ENCODE measurements at regions not wholly inside any gene's neighbourhood (a gene's known extent, or its start where the extent isn't known, plus 50 kb on each side); places are given as distances from the start of the nearest gene placed in this dataset.

DNA sequence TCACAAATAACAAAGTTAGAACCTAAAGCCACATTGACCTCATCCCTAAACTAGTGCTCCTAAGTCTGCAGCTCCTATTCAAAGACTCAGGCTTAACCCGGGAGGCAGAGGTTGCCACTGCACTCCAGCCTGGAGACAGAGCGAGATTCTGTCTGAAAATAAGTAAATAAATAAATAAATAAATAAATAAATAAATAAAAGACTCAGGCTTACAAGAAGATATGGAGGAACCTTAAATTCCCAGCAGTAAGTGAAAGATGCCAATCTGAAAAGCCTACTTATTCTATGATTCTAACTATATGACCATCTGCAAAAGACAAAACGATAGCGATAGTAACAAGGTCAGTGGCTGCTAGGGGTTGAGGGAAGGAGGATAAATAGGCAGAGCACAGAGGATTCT lies 101.7 kb downstream of the DDX1 start:
- in situ Hi-C loops (cut with HindIII; ENCODE audit: low pct_unique_long_range_greater_than_20kb, low sequenced_read_pairs) (no loop called here), intact Hi-C loops (cut with micrococcal nuclease; ENCODE audit: unreplicated experiment) (no loop called here)
- no peak for TF ChIP-seq TCF7L2 (IDR thresholded peaks at IDR 0.05; ENCODE audit: low read depth, low read length)
- no peak overlapping the region for H3K27ac ChIP-seq (ENCODE audit: low read length)
- no TSS peak for BruUV-seq (replicated peaks)
- 0 out of 2 replicates have a peak, but pooled peaks cover 2% of the 10 kb centered on the region for H3K27me3 ChIP-seq (ENCODE audit: control insufficient read depth, insufficient read depth, low read length)
- ATAC-seq (no peak), DNase-seq (ENCODE audit: low read depth, low spot score) (no peak)
- ChIA-PET POLR2A (no interaction called here), CTCF (no interaction called here)
- H3K4me3 ChIP-seq (ENCODE audit: low read depth in 2 of 2, low read length in 2 of 2) = no peak overlapping the region
- no peaks in the 10 kb centered on the region for H3K36me3 ChIP-seq (ENCODE audit: control insufficient read depth, insufficient read depth, low read length)
- H3K9me3 ChIP-seq (ENCODE audit: control insufficient read depth, insufficient read depth, low read depth, low read length) = no peaks in the 10 kb centered on the region
- H3K4me1 ChIP-seq (ENCODE audit: control insufficient read depth, insufficient read depth, low read length) = no peaks in the 10 kb centered on the region

DNA sequence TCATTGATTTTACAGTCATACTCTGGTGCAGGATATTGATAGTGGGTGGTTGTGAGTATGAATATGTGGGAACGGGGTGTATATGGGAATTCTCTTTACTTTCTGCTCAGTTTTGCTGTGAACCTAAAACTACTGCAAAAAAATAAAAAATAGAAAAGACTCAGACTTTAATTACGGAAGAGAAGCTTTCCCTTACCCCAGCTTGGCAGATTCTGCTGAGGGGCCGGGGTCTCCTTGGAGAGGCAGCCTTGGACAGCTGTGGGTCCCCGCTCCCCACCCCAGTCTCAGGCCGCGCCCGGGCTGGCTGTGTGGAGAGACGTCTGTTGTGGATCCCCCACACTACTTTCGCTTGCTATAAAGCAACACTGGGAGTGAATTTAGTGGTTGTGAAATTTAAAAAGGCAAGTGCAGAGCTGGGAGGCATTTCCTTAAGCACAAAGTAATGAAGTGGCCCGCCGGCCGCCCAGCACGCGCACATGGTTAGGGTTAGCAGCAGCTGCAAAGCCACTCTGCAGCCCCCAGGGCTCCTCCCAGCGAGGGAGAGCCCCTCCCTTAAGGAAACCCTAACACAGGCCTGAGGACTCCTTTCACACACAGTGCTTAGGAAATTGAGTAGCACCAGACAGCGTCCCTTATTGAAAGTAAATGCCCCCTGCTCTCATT lies 102.4 kb downstream of the DDX1 start:
- H3K9me3 ChIP-seq (ENCODE audit: control insufficient read depth, insufficient read depth, low read depth, low read length) = no peaks in the 10 kb centered on the region
- intact Hi-C loops (cut with micrococcal nuclease; ENCODE audit: unreplicated experiment) = no loop called here
- no peak overlapping the region for H3K27ac ChIP-seq (ENCODE audit: low read length)
- DNase-seq (ENCODE audit: low read depth, low spot score) = no peak
- TF ChIP-seq, protein P1, sequence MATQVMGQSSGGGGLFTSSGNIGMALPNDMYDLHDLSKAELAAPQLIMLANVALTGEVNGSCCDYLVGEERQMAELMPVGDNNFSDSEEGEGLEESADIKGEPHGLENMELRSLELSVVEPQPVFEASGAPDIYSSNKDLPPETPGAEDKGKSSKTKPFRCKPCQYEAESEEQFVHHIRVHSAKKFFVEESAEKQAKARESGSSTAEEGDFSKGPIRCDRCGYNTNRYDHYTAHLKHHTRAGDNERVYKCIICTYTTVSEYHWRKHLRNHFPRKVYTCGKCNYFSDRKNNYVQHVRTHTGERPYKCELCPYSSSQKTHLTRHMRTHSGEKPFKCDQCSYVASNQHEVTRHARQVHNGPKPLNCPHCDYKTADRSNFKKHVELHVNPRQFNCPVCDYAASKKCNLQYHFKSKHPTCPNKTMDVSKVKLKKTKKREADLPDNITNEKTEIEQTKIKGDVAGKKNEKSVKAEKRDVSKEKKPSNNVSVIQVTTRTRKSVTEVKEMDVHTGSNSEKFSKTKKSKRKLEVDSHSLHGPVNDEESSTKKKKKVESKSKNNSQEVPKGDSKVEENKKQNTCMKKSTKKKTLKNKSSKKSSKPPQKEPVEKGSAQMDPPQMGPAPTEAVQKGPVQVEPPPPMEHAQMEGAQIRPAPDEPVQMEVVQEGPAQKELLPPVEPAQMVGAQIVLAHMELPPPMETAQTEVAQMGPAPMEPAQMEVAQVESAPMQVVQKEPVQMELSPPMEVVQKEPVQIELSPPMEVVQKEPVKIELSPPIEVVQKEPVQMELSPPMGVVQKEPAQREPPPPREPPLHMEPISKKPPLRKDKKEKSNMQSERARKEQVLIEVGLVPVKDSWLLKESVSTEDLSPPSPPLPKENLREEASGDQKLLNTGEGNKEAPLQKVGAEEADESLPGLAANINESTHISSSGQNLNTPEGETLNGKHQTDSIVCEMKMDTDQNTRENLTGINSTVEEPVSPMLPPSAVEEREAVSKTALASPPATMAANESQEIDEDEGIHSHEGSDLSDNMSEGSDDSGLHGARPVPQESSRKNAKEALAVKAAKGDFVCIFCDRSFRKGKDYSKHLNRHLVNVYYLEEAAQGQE (IDR thresholded peaks at IDR 0.05; ENCODE audit: insufficient read depth in 1 of 2, low read depth in 2 of 2, low read length in 1 of 2) = no peak
- TF ChIP-seq POLR2AphosphoS5 (IDR thresholded peaks at IDR 0.05; ENCODE audit: low read depth, low read length) (no peak), SIN3A (IDR thresholded peaks at IDR 0.05; ENCODE audit: borderline replicate concordance, insufficient read depth, low read depth, low read length) (no peak), TCF7L2 (IDR thresholded peaks at IDR 0.05; ENCODE audit: low read depth, low read length) (no peak)
- TF ChIP-seq, protein P2, sequence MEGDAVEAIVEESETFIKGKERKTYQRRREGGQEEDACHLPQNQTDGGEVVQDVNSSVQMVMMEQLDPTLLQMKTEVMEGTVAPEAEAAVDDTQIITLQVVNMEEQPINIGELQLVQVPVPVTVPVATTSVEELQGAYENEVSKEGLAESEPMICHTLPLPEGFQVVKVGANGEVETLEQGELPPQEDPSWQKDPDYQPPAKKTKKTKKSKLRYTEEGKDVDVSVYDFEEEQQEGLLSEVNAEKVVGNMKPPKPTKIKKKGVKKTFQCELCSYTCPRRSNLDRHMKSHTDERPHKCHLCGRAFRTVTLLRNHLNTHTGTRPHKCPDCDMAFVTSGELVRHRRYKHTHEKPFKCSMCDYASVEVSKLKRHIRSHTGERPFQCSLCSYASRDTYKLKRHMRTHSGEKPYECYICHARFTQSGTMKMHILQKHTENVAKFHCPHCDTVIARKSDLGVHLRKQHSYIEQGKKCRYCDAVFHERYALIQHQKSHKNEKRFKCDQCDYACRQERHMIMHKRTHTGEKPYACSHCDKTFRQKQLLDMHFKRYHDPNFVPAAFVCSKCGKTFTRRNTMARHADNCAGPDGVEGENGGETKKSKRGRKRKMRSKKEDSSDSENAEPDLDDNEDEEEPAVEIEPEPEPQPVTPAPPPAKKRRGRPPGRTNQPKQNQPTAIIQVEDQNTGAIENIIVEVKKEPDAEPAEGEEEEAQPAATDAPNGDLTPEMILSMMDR (IDR thresholded peaks at IDR 0.05) = no peak
- H3K4me3 ChIP-seq (ENCODE audit: low read depth in 2 of 2, low read length in 2 of 2) = no peak overlapping the region
- in situ Hi-C loops (cut with HindIII; ENCODE audit: low pct_unique_long_range_greater_than_20kb, low sequenced_read_pairs) = no loop called here
- no peak for ATAC-seq
- no TSS peak for BruUV-seq (replicated peaks)
- ChIA-PET CTCF (no interaction called here), POLR2A (no interaction called here)
- no peaks in the 10 kb centered on the region for H3K27me3 ChIP-seq (ENCODE audit: control insufficient read depth, insufficient read depth, low read length)
- H3K4me1 ChIP-seq (ENCODE audit: control insufficient read depth, insufficient read depth, low read length) = no peaks in the 10 kb centered on the region
- H3K36me3 ChIP-seq (ENCODE audit: control insufficient read depth, insufficient read depth, low read length) = no peaks in the 10 kb centered on the region

DNA sequence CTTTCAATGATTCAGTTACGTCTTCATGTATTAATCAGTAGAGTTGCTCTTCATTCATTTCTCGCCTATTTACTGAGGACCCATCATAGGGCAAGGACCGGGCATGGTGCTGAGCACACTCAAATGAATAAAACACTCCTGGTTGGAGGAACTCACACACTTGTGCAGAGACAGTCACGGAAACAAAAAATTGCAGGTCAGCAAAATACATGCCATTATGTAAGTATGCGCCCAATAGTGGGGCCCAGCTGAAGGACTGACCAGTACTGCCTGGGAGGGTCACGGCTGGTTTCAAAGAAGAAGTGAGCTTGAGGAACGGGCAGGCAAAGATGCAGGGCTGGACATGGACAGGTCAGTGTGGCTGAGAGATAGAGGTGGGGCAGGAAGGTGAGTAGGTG lies 102.9 kb downstream of the DDX1 start:
- no peak for ATAC-seq
- TF ChIP-seq, protein P1 (IDR thresholded peaks at IDR 0.05; ENCODE audit: insufficient read depth in 1 of 2, low read depth in 2 of 2, low read length in 1 of 2) = no peak
- no peak for TF ChIP-seq POLR2AphosphoS5 (IDR thresholded peaks at IDR 0.05; ENCODE audit: low read depth, low read length)
- TF ChIP-seq, protein P2 (IDR thresholded peaks at IDR 0.05) = no peak
- no peak for TF ChIP-seq TCF7L2 (IDR thresholded peaks at IDR 0.05; ENCODE audit: low read depth, low read length)
- TF ChIP-seq SIN3A (IDR thresholded peaks at IDR 0.05; ENCODE audit: borderline replicate concordance, insufficient read depth, low read depth, low read length) = no peak
- no peak overlapping the region for H3K4me3 ChIP-seq (ENCODE audit: low read depth in 2 of 2, low read length in 2 of 2)
- H3K36me3 ChIP-seq (ENCODE audit: control insufficient read depth, insufficient read depth, low read length) = no peaks in the 10 kb centered on the region
- intact Hi-C loops (cut with micrococcal nuclease; ENCODE audit: unreplicated experiment) = no loop called here
- DNase-seq (ENCODE audit: low read depth, low spot score) = no peak
- in situ Hi-C loops (cut with HindIII; ENCODE audit: low pct_unique_long_range_greater_than_20kb, low sequenced_read_pairs) = no loop called here
- H3K27ac ChIP-seq (ENCODE audit: low read length) = no peak overlapping the region
- no peaks in the 10 kb centered on the region for H3K4me1 ChIP-seq (ENCODE audit: control insufficient read depth, insufficient read depth, low read length)
- H3K9me3 ChIP-seq (ENCODE audit: control insufficient read depth, insufficient read depth, low read depth, low read length) = no peaks in the 10 kb centered on the region
- POLR2A ChIA-PET = no interaction called here
- H3K27me3 ChIP-seq (ENCODE audit: control insufficient read depth, insufficient read depth, low read length) = no peaks in the 10 kb centered on the region
- CTCF ChIA-PET = no interaction called here
- BruUV-seq (replicated peaks) = no TSS peak
